HG02571 (cell line): ENCODE measurements at regions not wholly inside any gene's neighbourhood (a gene's known extent, or its start where the extent isn't known, plus 50 kb on each side); places are given as distances from the start of the nearest gene placed in this dataset.

Experiments used
- ATAC-seq: cut with Tn5 transposase; IDR thresholded peaks from one replicate; pipeline ENCODE4 v1.9.1; 2021; ENCODE audit warnings: mild to moderate bottlenecking, moderate library complexity; ENCODE audit not compliant: unreplicated experiment

GRCh38 chr6:62345446-62345845, 59.4 kb upstream of the KHDRBS2 start:
- ATAC-seq = no peak

GRCh38 chr6:62344850-62345249, 58.8 kb upstream of the KHDRBS2 start:
- ATAC-seq = no peak

- no peak for ATAC-seq
Observed at GRCh38 chr6:62338477-62338876, 52.5 kb upstream of the KHDRBS2 start.
